GM21619 (cell line): ENCODE measurements at regions not wholly inside any gene's neighbourhood (a gene's known extent, or its start where the extent isn't known, plus 50 kb on each side); places are given as distances from the start of the nearest gene placed in this dataset.
A peak's percentile ranks its signal among the peaks of the same experiment; 100 is the strongest.
"Not testable (repeated sequence)": the region's sequence is repeated elsewhere in the genome, so short reads cannot be mapped to it uniquely, and the experiment has no call there.

Source experiments
- ATAC-seq: cut with Tn5 transposase; IDR thresholded peaks from one replicate; pipeline ENCODE4 v1.9.1; 2021; ENCODE audit not compliant: unreplicated experiment

DNA sequence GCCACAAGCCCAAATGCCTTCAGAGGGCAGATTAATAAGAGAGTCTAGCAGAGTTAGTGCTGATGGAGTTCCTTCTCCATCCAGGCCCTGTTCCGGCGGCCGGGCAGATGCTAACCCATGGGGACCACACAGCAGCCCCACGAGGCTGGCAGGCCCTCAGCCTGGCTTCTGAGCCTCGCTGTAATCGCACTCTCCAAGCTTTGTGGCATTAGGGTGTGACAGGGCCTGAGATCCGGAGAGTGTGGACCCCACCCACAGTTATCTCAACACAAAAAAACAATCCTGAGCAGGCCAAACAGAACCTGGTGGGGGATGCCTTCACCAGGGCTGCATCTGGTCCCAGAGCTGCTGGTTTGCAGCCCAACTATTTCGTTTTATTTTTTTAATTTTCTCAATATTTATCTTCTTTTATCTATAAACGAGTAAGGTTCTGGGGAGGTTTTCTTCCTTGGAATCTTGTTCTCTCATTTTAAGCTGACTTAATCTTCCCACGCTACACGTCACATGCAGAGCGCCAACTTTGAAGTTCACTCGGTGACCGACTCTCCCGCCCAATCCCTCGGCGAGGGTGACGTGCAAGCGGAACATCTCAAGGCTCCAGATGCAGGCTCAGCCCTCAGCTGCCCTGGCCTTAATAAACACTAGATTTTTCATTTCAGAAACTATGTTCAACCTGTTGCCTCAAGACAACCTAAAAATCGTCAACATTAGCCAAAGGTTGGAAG, 372.4 kb downstream of the BCL2L11 start:
- ATAC-seq: not testable (repeated sequence)

GRCh38 chr2:111493720-111494078, 373.0 kb downstream of the BCL2L11 start:
- ATAC-seq: peak; percentile 77

DNA sequence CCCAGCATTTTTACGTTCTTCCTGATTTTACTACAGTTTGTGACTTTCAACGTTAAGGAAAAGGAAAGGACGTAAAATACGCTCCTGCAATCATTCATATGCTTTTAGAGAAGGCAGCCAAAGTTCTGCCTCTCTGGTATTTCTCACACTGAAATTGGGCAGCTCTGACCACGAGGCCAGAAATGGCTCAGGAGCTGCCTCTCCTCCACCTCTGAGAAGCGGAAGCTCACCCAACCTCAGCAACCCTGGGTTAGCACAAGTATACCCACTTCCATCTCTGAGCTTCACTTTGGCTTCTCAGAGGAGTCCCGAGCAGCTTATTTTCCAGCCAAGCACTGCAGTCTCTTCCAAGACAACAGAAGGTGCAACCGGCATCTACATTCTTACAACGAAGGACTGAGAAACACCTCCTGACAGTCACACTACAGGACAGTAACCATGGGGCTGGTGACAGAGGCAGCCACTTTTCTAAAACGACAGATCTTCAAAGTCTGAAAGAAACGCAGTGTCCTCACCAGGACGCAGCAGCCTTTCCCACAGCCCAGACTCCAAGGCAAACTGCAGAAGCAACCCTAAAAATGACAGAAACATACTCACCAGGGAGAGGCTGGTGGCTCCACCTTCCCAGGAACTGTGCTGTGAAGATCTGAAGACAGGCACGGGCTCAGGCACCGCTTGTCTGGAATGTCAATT, 373.7 kb downstream of the BCL2L11 start:
- ATAC-seq: peak; percentile 33

GRCh38 chr2:111494981-111495315, 374.2 kb downstream of the BCL2L11 start:
- ATAC-seq: peak; percentile 59

- ATAC-seq: not testable (repeated sequence)
Measured at GRCh38 chr2:111495636-111496035, 374.9 kb downstream of the BCL2L11 start.

GRCh38 chr2:111496176-111496575, 375.5 kb downstream of the BCL2L11 start:
- not testable (repeated sequence) for ATAC-seq

DNA sequence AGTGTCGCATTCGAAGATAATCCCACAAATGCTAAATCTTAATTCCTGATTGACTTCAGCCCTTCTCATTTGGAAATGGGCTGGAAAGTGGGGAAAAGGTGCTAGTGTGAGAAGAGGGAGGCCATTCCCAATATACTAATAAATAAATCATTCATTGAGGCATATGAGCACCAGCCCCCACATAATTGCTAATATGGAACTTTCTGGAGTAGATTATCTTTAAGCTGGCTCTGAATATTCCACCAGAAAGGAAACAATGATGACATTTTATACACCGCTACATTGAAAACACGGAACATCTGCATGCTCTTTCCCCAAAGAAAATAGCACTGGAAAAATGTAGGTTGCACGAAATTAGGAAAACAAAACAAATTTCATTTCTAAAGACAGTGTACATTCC, 376.1 kb downstream of the BCL2L11 start:
- ATAC-seq: not testable (repeated sequence)

- ATAC-seq: not testable (repeated sequence)
Measured at GRCh38 chr2:111497270-111497669, 376.6 kb downstream of the BCL2L11 start.

GRCh38 chr2:111500536-111501062, 379.9 kb downstream of the BCL2L11 start:
- ATAC-seq: peak; percentile 84

DNA sequence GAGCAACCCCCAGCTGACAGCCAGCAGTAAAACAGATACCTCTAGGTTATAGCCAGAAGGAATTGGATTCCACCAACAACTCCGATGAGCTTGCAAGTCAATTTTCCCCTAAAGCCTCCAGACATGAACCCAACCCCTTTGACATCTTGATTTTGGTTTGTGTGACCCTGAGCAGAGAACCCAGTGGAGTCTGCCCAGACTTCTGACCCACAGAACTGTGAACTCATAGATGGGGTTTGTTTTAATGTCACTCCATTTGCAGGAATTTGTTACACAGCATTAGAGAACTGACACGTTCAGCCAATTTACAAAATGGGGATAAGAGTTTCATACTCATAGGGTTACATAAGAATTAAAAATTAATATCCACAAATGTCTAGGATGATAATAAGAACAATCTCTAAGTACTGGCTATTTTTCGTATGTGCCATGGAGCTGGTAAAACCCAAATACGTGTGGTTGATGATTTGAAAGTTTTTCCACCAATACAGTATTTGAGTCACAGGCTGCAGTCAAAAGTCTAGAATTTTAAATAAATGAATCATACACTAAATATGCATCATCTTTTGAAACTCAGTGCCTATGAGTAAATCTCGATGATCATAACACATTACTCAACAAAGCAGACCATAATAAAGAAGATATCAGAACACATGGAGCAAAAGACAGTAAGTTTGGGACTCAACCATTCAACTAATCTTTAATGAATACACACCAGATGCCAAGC, 380.0 kb downstream of the ANAPC1 start:
- not testable (repeated sequence) for ATAC-seq

DNA sequence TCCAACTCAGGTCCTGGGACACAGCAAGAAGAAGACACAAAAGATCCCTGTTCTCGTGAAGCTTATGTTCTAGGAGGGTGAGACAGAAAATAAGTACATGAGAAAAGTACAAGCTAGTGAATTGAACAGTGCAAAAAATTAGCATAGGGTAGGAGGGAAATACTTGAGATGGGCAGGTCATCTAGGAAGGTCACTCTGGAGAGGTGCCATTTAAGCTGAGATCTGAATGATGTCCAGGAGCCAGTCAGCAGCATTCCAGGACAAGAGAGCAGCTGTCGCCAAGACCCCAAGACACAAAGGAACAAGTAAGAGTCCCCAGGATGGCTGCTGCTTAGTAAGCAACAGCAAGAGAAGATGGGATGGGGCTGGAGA, 379.4 kb downstream of the ANAPC1 start:
- not testable (repeated sequence) for ATAC-seq

DNA sequence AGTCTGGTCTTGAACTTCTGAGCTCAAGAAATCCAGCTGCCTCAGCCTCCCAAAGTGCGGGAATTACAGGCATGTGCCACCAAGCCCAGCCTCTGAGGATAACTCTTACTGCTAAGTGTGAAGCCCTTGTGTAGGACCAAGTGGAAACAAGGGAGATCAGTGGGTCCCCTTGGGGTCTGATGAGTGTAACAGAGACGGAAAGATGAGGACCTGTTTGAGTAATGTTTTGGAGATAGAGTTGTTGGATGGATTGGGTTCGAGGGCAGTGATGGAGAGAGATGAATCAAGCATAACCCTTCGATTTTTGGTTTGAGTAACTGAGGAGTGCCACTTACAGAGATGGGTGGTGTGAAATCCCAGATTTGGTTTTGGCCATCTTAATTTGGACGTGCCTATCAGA, 378.7 kb downstream of the ANAPC1 start:
- ATAC-seq: not testable (repeated sequence)

DNA sequence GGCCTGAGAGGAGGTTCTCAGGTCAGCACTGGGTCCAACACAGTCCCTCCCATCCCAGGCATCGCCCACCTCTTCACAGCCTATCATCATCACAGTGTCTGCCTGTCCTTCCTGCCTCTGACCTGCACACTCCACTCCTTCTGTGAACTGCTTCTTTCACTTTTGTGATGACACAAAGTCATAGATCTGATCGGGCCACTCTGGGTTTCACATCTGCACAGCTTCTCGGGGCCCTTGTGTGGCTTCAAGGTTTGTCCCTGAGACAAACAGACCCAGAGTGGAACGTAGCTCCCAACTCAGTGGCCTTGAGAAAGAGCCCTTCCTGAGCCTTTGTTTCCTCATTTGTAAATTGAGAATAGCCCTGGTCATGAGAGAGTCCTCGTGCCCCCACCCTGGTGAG, 377.1 kb downstream of the ANAPC1 start:
- peak; percentile 95 for ATAC-seq

DNA sequence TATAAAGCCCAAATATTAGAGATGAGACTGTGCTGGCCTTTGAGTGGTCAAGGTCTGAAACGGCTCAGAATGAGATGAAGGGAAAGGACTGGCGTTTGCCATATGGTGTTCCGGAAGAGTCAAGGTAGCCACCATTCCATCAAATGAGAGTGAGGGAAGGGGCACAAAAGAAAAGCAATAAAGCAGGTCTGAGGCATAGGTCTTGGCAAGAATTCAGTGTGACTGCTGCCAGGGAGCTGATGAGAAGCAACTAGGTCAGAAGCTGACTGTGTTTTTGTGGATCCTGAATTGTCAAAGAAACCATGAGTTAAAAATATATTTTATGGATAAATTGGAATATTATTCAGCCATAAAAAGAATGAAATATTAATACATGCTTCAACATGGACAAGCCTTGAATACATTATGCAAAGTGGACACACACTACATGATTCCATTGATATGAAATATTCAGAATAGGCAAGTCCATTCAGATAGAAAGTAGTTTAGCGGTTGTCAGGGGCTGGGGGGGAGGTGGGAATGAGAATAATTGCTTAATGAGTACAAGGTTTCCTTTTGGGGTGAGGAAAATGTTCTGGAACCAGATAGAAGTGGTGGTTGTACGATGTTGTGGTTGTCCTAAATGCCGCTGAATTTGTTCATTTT, 374.6 kb downstream of the ANAPC1 start:
- ATAC-seq: not testable (repeated sequence)

GRCh38 chr2:111510384-111510783, 373.6 kb downstream of the ANAPC1 start:
- ATAC-seq: not testable (repeated sequence)

- not testable (repeated sequence) for ATAC-seq
Measured at GRCh38 chr2:111511062-111511461, 372.9 kb downstream of the ANAPC1 start.

GRCh38 chr2:111512378-111512777, 371.6 kb downstream of the ANAPC1 start:
- not testable (repeated sequence) for ATAC-seq

DNA sequence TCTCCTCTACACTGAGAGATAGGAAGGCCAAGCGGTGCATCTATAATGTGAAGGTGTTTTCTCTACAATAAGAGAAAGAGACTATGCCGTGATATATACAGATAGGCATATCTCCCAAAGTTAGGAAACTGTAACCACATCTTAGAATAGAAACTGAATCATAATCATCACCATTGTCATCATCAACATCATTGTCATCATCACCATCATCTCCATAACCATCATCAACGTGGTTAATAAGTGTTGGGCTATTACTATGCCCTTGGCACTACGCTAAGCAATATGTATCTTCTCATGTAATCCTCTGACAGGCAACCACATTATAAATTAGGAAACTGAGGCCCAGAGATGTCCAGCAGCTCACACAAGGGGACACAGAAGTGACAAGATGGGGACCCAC, 369.9 kb downstream of the ANAPC1 start:
- not testable (repeated sequence) for ATAC-seq

- ATAC-seq: not testable (repeated sequence)
Measured at GRCh38 chr2:111517050-111517720, 366.8 kb downstream of the ANAPC1 start.

DNA sequence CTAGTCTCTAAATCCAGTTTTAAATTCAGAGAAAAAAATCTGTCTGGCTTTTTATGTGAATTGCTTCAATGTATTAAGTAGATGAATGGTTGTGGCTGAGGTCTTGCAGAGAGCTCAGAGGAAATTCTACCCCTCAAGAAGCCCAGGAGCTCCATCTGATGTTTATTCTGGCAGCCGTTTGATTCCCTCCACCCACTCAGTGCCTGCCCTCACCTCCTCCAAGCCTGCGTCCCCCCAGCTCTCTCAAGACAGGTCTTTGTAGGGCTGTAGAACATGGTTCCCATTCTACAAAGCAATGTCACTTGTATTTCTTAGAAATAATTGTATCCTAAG, 366.3 kb downstream of the ANAPC1 start:
- not testable (repeated sequence) for ATAC-seq

GRCh38 chr2:111519071-111519470, 364.9 kb downstream of the ANAPC1 start:
- ATAC-seq: no peak
